Stimulated activated CD4-positive, alpha-beta T cell treated with anti-CD3 and anti-CD28 coated beads, Interleukin-15, amount 100 ng/mL, for 1 hour (primary cell): ENCODE measurements at regions not wholly inside any gene's neighbourhood (a gene's known extent, or its start where the extent isn't known, plus 50 kb on each side); places are given as distances from the start of the nearest gene placed in this dataset.
"Not testable (repeated sequence)": the region's sequence is repeated elsewhere in the genome, so short reads cannot be mapped to it uniquely, and the experiment has no call there.

Experiments used
- DNase-seq, 2 donors: peaks; one replicate each; pipeline ENCODE4 v3.0.0-alpha.2; 2020; ENCODE audit warnings: low read depth in 1 of 2, low spot score in 1 of 2

- no peak for DNase-seq
These were observed 130.5 kb downstream of the IRX5 start for GRCh38 chr16:55061126-55061525.

GRCh38 chr16:55062442-55062841 lies 131.8 kb downstream of the IRX5 start:
- no peak for DNase-seq

- no peak for DNase-seq
These were observed 142.3 kb downstream of the IRX5 start for GRCh38 chr16:55072976-55073375.

DNA sequence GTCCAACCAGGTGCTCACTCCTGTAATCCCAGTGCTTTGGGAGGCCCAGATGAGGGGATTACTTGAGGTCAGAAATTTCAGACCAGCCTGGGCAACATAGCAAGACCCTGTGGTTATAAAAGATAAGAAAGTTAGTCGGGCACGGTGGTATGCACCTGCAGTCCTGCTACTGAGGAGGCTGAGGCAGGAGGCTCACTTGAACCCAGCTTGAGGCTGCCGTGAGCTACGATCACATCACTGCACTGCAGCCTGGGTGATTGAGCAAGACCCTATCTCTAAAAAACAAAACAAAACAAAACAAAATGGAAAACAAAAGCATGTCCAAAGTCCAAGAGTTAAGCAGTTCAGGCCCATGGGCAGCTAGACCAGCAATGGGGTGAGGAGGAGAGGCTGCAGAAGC lies 143.2 kb downstream of the IRX5 start:
- DNase-seq = no peak

DNA sequence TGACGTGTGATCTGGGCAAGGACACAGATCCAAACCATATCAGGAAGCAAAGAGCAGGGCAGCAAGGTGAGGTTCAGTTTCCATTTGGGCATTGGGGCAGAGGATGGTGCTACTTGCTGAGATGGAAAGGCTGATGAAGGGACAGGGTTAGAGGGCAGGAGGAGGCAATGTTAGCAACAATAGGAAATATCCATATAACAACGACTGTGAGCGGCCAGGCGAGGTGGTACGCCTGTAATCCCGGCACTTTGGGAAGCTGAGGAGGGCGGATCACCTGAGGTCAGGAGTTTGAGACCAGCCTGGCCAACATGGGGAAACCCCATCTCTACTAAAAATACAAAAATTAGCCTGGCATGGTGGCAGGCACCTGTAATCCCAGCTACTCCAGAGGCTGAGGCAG lies 144.5 kb downstream of the IRX5 start:
- DNase-seq = not testable (repeated sequence)

GRCh38 chr16:55076053-55076452 lies 145.4 kb downstream of the IRX5 start:
- DNase-seq = no peak

DNA sequence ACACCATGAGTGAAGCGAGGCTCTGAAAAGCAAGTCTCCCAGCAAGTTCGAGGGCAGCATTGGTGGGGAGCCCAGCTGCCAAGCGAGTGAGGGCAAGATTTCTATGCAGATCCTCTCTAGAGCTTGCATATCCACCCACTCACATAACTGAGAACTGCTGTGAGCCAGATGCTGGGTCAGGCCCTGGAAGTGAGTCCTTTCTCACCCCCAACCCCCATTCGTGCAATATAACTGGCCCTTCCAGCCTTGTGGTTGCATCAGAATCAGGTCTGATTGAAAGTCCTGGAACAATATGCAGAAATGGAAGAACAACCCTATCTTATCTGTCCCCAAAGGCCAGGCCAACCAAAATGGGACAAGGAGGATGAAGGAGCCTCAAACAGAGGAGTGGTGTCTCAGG lies 146.6 kb downstream of the IRX5 start:
- no peak for DNase-seq

DNA sequence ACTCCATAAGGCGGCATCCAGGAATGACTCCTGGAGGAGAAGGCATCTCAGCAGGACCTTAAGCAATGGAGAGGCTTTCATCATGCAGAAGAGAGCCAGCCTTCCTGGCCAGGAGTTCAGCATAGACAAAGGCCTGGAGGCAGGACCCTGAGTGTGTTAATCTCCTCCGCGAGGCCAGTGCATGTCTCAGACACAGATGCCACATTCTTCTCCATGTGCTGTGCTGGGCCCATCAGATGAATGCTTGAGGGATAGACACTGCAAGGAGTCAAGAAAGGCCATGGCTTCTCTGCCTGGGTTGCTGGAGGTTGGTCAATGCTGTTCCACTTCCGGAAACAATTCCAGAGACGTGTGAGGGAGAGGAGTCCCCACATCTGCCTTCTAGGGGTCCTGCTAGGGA lies 147.5 kb downstream of the IRX5 start:
- DNase-seq = no peak

DNA sequence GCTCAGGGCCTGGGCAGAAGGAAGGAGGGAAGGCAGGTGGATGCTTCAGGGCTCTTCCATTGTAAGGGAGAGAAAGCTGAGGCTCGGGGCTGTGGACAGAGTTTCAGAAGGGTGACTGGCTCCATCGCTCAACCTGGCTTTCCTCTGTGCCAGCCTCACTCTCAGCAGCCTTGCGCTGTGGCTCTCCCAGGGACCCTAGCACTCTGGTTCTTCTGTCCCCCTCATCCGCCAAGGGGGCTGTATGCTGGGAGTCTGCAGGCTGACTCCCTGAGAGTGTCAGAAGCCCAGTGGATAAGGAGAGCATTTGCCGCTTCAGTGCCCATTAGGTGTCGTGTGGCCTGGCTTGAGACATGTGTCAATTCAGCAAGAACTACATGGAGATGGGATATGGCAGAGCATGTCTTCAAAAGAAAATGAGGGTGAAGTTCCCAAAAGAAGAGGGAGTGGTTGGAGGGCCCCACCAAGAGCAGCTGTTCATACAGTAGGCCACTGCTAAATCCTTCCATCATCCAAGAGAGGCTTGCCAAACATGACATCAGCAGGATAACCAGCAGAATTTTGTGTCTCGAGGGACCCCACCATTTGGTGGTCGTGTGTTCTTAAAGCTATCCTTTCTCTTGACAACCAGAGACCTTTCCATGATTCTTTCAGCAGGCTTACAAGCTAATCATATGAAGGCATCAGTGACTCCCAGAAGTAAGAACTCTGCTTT lies 148.2 kb downstream of the IRX5 start:
- no peak for DNase-seq

- DNase-seq = no peak
These were observed 151.2 kb downstream of the IRX5 start for GRCh38 chr16:55081622-55082590.

DNA sequence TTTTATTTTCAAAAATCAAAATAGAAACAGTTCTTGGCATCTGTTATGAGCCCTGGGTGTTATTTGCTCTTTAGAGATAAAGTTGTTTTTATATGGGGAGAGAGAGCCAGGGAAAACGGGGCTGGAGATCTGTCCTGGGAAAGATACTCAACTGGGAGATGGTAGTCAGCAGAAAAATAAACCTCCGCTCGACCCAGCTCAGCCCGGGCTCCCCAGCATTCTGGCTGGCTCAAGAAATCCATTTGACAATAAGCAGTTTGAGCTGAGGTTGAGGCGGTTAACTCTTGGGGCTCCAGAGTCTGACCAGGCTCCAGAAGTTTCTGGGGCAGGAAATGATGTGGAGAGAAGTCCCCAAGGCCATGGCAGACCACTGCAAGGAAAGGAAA lies 151.9 kb downstream of the IRX5 start:
- DNase-seq = no peak

- no peak for DNase-seq
These were observed 152.4 kb downstream of the IRX5 start for GRCh38 chr16:55083052-55083451.

- DNase-seq = no peak
These were observed 157.4 kb downstream of the IRX5 start for GRCh38 chr16:55088098-55088497.

DNA sequence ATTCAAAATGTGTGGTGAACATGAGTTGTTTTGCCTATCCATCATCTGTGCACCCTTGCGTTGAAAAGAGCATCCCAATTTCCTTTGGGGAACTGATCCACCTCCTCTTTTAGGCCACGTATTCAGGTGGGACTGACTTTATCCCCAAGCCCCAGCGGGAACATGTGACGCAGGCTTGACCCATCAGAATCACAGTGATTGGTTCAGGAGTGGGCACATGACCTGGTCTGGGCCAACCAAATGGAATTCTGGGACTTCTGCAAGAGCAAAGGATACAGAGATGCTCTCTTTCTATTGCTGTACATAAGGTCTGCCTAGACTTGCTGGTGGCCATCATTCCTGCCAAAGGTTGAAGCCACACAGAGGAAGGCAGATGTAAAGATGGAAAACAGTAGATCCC lies 158.9 kb downstream of the IRX5 start:
- no peak for DNase-seq

GRCh38 chr16:55091213-55091870 lies 160.7 kb downstream of the IRX5 start:
- DNase-seq = no peak

DNA sequence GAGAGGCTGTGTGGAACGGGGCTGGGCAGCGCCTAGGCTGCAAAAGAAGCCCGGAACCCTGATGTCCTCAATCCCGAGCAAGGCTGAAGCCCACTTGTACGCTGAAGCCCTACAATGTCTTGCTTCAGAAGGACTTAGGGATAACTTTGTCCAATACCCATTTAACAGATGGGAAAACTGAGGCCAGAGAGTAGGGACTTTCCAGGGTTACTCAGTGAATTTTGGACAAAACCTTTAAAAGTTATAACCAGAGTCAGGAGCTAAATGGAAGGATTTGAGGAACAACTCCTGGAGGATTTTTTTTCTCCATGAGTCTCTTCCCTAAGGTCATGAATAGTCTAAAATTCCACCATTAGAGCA lies 161.2 kb downstream of the IRX5 start:
- no peak for DNase-seq

DNA sequence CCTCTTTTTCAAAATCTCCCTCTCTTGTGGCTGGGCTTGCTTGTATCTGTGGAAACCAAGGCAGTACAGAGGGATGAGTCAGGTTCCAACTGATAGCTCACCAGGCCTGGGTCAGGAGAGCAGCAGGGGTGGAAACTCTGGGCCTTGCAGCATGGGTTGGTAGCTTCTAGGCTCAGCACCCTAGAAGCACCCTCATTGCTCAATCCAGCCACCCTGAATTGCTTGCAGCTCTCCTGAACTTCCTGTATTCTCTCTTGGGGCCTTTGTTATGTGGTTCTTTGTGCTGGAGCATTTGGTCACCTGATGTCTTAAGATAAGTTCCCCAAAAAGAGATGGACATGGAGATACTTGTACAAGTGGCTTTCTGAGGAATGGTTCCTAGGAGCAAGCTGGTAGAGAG lies 169.4 kb downstream of the IRX5 start:
- no peak for DNase-seq

GRCh38 chr16:55101026-55101425 lies 170.4 kb downstream of the IRX5 start:
- no peak for DNase-seq

DNA sequence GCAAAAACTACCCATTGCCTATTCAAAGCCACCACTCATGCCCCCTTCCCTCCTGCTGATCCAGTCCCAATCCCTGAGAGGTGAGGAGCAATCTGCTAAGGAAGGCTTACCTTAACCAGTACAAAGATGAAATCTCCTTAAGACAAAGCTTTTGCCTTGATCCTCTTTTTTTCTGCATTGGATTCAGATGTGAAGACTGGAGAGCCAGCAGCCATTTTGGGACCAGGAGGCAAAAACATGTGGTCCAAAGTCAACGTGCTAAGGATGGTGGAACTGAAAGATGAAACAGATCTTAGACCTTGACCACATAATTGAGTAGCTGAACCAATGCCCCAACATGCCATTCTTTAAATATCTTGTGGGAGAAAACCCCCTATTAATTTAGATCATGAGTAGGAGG lies 171.4 kb downstream of the IRX5 start:
- no peak for DNase-seq

GRCh38 chr16:55102531-55102930 lies 171.9 kb downstream of the IRX5 start:
- no peak for DNase-seq

GRCh38 chr16:55107851-55108250 lies 177.2 kb downstream of the IRX5 start:
- no peak for DNase-seq

- DNase-seq = no peak
These were observed 182.5 kb downstream of the IRX5 start for GRCh38 chr16:55113210-55113609.
